Glutamatergic neuron (in vitro differentiated cells): ENCODE measurements at regions not wholly inside any gene's neighbourhood (a gene's known extent, or its start where the extent isn't known, plus 50 kb on each side); places are given as distances from the start of the nearest gene placed in this dataset.

Source experiments
- DNase-seq: peaks from one replicate; pipeline ENCODE4 v3.0.0; 2022
- H3K27ac Mint-ChIP-seq: one replicate; pipeline ENCODE4 v1.8.0; 2020; ENCODE audit warnings: mild to moderate bottlenecking, mixed read lengths, inconsistent platforms; ENCODE audit not compliant: unreplicated experiment
- H3K27me3 Mint-ChIP-seq: one replicate; pipeline ENCODE4 v1.8.0; 2020; ENCODE audit warnings: mild to moderate bottlenecking, moderate library complexity, mixed read lengths, inconsistent platforms; ENCODE audit not compliant: unreplicated experiment
- H3K36me3 Mint-ChIP-seq: one replicate; pipeline ENCODE4 v1.8.0; 2020; ENCODE audit warnings: mild to moderate bottlenecking, mixed read lengths, inconsistent platforms; ENCODE audit not compliant: unreplicated experiment
- H3K4me1 Mint-ChIP-seq: one replicate; pipeline ENCODE4 v1.8.0; 2020; ENCODE audit warnings: mild to moderate bottlenecking, low read depth, mixed read lengths, inconsistent platforms; ENCODE audit not compliant: unreplicated experiment
- H3K4me3 Mint-ChIP-seq: one replicate; pipeline ENCODE4 v1.8.0; 2020; ENCODE audit warnings: mild to moderate bottlenecking, mixed read lengths, inconsistent platforms; ENCODE audit not compliant: unreplicated experiment
- H3K9me3 Mint-ChIP-seq: one replicate; pipeline ENCODE4 v1.8.0; 2020; ENCODE audit warnings: mild to moderate bottlenecking, moderate library complexity, mixed read lengths, inconsistent platforms; ENCODE audit not compliant: unreplicated experiment
- TF ChIP-seq, protein P1 (sequence below): fragments of 200-600 bp; sonication (generic); IDR thresholded peaks from one replicate; pipeline ENCODE4 v1.5.0; 2021; ENCODE audit not compliant: partially characterized antibody, unreplicated experiment

- H3K4me3 Mint-ChIP-seq: no peak overlapping the region
- TF ChIP-seq, protein P1, sequence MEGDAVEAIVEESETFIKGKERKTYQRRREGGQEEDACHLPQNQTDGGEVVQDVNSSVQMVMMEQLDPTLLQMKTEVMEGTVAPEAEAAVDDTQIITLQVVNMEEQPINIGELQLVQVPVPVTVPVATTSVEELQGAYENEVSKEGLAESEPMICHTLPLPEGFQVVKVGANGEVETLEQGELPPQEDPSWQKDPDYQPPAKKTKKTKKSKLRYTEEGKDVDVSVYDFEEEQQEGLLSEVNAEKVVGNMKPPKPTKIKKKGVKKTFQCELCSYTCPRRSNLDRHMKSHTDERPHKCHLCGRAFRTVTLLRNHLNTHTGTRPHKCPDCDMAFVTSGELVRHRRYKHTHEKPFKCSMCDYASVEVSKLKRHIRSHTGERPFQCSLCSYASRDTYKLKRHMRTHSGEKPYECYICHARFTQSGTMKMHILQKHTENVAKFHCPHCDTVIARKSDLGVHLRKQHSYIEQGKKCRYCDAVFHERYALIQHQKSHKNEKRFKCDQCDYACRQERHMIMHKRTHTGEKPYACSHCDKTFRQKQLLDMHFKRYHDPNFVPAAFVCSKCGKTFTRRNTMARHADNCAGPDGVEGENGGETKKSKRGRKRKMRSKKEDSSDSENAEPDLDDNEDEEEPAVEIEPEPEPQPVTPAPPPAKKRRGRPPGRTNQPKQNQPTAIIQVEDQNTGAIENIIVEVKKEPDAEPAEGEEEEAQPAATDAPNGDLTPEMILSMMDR: no peak
- H3K9me3 Mint-ChIP-seq: no peaks in the 10 kb centered on the region
- H3K27ac Mint-ChIP-seq: peak overlapping the region; percentile 7
- H3K4me1 Mint-ChIP-seq: peaks cover 8% of the 10 kb centered on the region
- peaks cover 1% of the 10 kb centered on the region for H3K27me3 Mint-ChIP-seq
- no peak for DNase-seq
- no peaks in the 10 kb centered on the region for H3K36me3 Mint-ChIP-seq
Measured at GRCh38 chr4:125979950-125980349, 665.2 kb downstream of the FAT4 start.

DNA sequence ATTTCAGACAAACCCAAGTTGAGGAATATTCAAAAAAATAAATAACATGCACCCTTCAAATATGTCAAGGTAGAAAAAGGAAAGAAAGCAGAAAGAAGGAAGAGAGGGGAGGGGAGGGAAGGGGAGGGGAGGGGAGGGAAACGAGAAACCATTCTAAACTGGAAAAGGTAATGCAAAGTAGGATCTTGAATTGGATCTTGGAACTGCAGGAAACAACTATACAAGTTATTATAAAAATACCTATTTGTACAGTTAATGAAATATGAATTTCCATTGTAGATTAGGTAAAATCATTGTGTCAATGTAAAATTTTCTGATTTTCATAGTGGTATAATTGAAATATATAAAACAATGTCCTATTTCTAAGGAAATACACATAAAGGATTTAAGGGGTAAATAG, 668.4 kb downstream of the FAT4 start:
- TF ChIP-seq, protein P1: no peak
- Mint-ChIP-seq H3K27ac (no peak overlapping the region), H3K27me3 (peaks cover 1% of the 10 kb centered on the region), H3K36me3 (no peaks in the 10 kb centered on the region), H3K9me3 (no peaks in the 10 kb centered on the region), H3K4me3 (no peak overlapping the region), H3K4me1 (peaks cover 13% of the 10 kb centered on the region)
- DNase-seq: no peak

- H3K36me3 Mint-ChIP-seq: no peaks in the 10 kb centered on the region
- H3K27ac Mint-ChIP-seq: no peak overlapping the region
Measured at GRCh38 chr4:125985856-125986255, 671.1 kb downstream of the FAT4 start.

GRCh38 chr4:125986307-125986706, 671.6 kb downstream of the FAT4 start:
- Mint-ChIP-seq H3K4me1 (peaks cover 8% of the 10 kb centered on the region), H3K9me3 (no peaks in the 10 kb centered on the region), H3K27me3 (no peaks in the 10 kb centered on the region), H3K36me3 (no peaks in the 10 kb centered on the region), H3K27ac (no peak overlapping the region), H3K4me3 (no peak overlapping the region)
- TF ChIP-seq, protein P1: no peak
- no peak for DNase-seq

More at GRCh38 chr4:125985856-125986255, 671.1 kb downstream of the FAT4 start:
- H3K4me1 Mint-ChIP-seq: peaks cover 8% of the 10 kb centered on the region
- no peak for DNase-seq
- H3K27me3 Mint-ChIP-seq: peaks cover 1% of the 10 kb centered on the region
- H3K9me3 Mint-ChIP-seq: no peaks in the 10 kb centered on the region
- no peak overlapping the region for H3K4me3 Mint-ChIP-seq
- TF ChIP-seq, protein P1: no peak

- H3K4me3 Mint-ChIP-seq: no peak overlapping the region
Measured at GRCh38 chr4:125988464-125988863, 673.7 kb downstream of the FAT4 start.

More at GRCh38 chr4:125988464-125988863, 673.7 kb downstream of the FAT4 start:
- Mint-ChIP-seq H3K9me3 (no peaks in the 10 kb centered on the region), H3K36me3 (no peaks in the 10 kb centered on the region), H3K27ac (no peak overlapping the region), H3K27me3 (no peaks in the 10 kb centered on the region), H3K4me1 (peaks cover 8% of the 10 kb centered on the region)
- DNase-seq: no peak
- TF ChIP-seq, protein P1: no peak
